H9 (cell line): ENCODE measurements at regions not wholly inside any gene's neighbourhood (a gene's known extent, or its start where the extent isn't known, plus 50 kb on each side); places are given as distances from the start of the nearest gene placed in this dataset.
A peak's percentile ranks its signal among the peaks of the same experiment; 100 is the strongest.

Experiments used
- DNase-seq: peaks from one replicate; pipeline ENCODE4 v3.0.0-alpha.2; 2017
- H2AFZ ChIP-seq: one replicate; pipeline ENCODE4 v1.6.1; 2013; ENCODE audit warnings: mild to moderate bottlenecking, low read length, control low read depth, moderate library complexity
- H2AK5ac ChIP-seq: 2 replicates; pipeline ENCODE4 v1.6.1; 2013; ENCODE audit warnings: low read length, control low read depth, mixed read lengths; ENCODE audit not compliant: insufficient read length
- H2BK120ac ChIP-seq: one replicate; pipeline ENCODE4 v1.6.1; 2013; ENCODE audit warnings: low read depth, mild to moderate bottlenecking, low read length, control low read depth, inconsistent platforms; ENCODE audit not compliant: poor library complexity, severe bottlenecking
- H2BK12ac ChIP-seq: 2 replicates; pipeline ENCODE4 v1.6.1; 2013; ENCODE audit warnings: low read length, control low read depth, mixed read lengths, low read depth; ENCODE audit not compliant: insufficient read length
- H2BK15ac ChIP-seq: 2 replicates; pipeline ENCODE4 v1.6.1; 2013; ENCODE audit warnings: low read depth, low read length, control low read depth
- H2BK20ac ChIP-seq: one replicate; pipeline ENCODE4 v1.6.1; 2013; ENCODE audit warnings: low read depth, mild to moderate bottlenecking, low read length, control low read depth, inconsistent platforms; ENCODE audit not compliant: poor library complexity, severe bottlenecking
- H2BK5ac ChIP-seq: 2 replicates; pipeline ENCODE4 v1.6.1; 2013; ENCODE audit warnings: low read length, control low read depth, mixed read lengths; ENCODE audit not compliant: insufficient read length
- H3K14ac ChIP-seq: 2 replicates; pipeline ENCODE4 v1.6.1; 2013; ENCODE audit warnings: low read length, control low read depth; ENCODE audit not compliant: insufficient read depth
- H3K18ac ChIP-seq: 2 replicates; pipeline ENCODE4 v1.6.1; 2013; ENCODE audit warnings: low read depth, mild to moderate bottlenecking, mixed read lengths, low read length, control low read depth; ENCODE audit not compliant: insufficient read length
- H3K23ac ChIP-seq: 2 replicates; pipeline ENCODE4 v1.6.1; 2013; ENCODE audit warnings: low read length, control low read depth, mixed read lengths, low read depth; ENCODE audit not compliant: insufficient read length
- H3K23me2 ChIP-seq: 2 replicates; pipeline ENCODE4 v1.6.1; 2013; ENCODE audit warnings: low read depth, mild to moderate bottlenecking, mixed read lengths, low read length, control low read depth; ENCODE audit not compliant: insufficient read length, poor library complexity, severe bottlenecking
- H3K27ac ChIP-seq: 2 replicates; pipeline ENCODE4 v1.5.1; 2013; ENCODE audit warnings: low read length, control low read depth, mixed read lengths, low read depth; ENCODE audit not compliant: insufficient read length
- H3K27me3 ChIP-seq: 2 replicates; pipeline ENCODE4 v1.6.1; 2013; ENCODE audit warnings: low read length, control low read depth, inconsistent platforms; ENCODE audit not compliant: insufficient read depth
- H3K4ac ChIP-seq: 2 replicates; pipeline ENCODE4 v1.6.1; 2013; ENCODE audit warnings: low read depth, mild to moderate bottlenecking, control low read depth, inconsistent platforms, low read length, moderate library complexity
- H3K4me1 ChIP-seq: 2 replicates; pipeline ENCODE4 v1.6.1; 2013; ENCODE audit warnings: low read length, control low read depth, inconsistent platforms; ENCODE audit not compliant: insufficient read depth
- H3K4me2 ChIP-seq: 2 replicates; pipeline ENCODE4 v1.6.1; 2013; ENCODE audit warnings: low read length, control low read depth, mixed read lengths; ENCODE audit not compliant: insufficient read length, insufficient read depth
- H3K56ac ChIP-seq: 2 replicates; pipeline ENCODE4 v1.6.1; 2013; ENCODE audit warnings: low read depth, mild to moderate bottlenecking, mixed read lengths, low read length, control low read depth; ENCODE audit not compliant: insufficient read length
- H3K79me1 ChIP-seq: 2 replicates; pipeline ENCODE4 v1.6.1; 2013; ENCODE audit warnings: low read depth, mild to moderate bottlenecking, moderate library complexity, low read length, control low read depth, inconsistent platforms; ENCODE audit not compliant: insufficient read depth, poor library complexity, severe bottlenecking
- H3K79me2 ChIP-seq: 2 replicates; pipeline ENCODE4 v1.6.1; 2013; ENCODE audit warnings: low read length, control low read depth, inconsistent platforms; ENCODE audit not compliant: insufficient read depth
- H3K9ac ChIP-seq: 2 replicates; pipeline ENCODE4 v1.6.1; 2013; ENCODE audit warnings: low read length, control low read depth, mixed read lengths; ENCODE audit not compliant: insufficient read length; ENCODE audit errors: extremely low read depth
- H3K9me3 ChIP-seq: one replicate; pipeline ENCODE4 v1.6.1; 2013; ENCODE audit warnings: low read depth, low read length, inconsistent platforms; ENCODE audit not compliant: control insufficient read depth
- H3T11ph ChIP-seq: one replicate; pipeline ENCODE4 v1.6.1; 2013; ENCODE audit warnings: mild to moderate bottlenecking, low read length, control low read depth, inconsistent platforms
- H4K20me1 ChIP-seq: one replicate; pipeline ENCODE4 v1.6.1; 2013; ENCODE audit not compliant: control insufficient read depth, insufficient read length, insufficient read depth
- H4K5ac ChIP-seq: 2 replicates; pipeline ENCODE4 v1.6.1; 2013; ENCODE audit warnings: low read depth, mild to moderate bottlenecking, mixed read lengths, low read length, control low read depth; ENCODE audit not compliant: insufficient read length
- H4K8ac ChIP-seq: replicated peaks from 2 replicates; pipeline ENCODE4 v1.6.1; 2013; ENCODE audit warnings: low read length, control low read depth, mixed read lengths, low read depth; ENCODE audit not compliant: insufficient read length
- H4K91ac ChIP-seq: 2 replicates; pipeline ENCODE4 v1.6.1; 2013; ENCODE audit warnings: low read depth, mild to moderate bottlenecking, moderate library complexity, mixed read lengths, low read length, control low read depth; ENCODE audit not compliant: insufficient read length
- H3K27ac Mint-ChIP-seq, 3 experiments: 2 replicates in 2 of 3; 3 replicates in 1 of 3; pipeline ENCODE4 v1.8.0; 2020 to 2021; ENCODE audit warnings: mixed read lengths in 3 of 3, mild to moderate bottlenecking in 1 of 3, moderate library complexity in 1 of 3
- H3K27me3 Mint-ChIP-seq: 2 replicates; pipeline ENCODE4 v1.8.0; 2021; ENCODE audit warnings: low read depth, mild to moderate bottlenecking, moderate library complexity, mixed read lengths
- H3K36me3 Mint-ChIP-seq, 3 experiments: 2 replicates in 2 of 3; 3 replicates in 1 of 3; pipeline ENCODE4 v1.8.0; 2020 to 2021; ENCODE audit warnings: low read depth in 3 of 3, mixed read lengths in 3 of 3; ENCODE audit not compliant: insufficient read depth in 1 of 3
- H3K4me1 Mint-ChIP-seq, 2 experiments: 2 replicates each; pipeline ENCODE4 v1.8.0; 2020; ENCODE audit warnings: mixed read lengths in 2 of 2
- H3K4me3 Mint-ChIP-seq, 2 experiments: 2 replicates in 1 of 2; 3 replicates in 1 of 2; pipeline ENCODE4 v1.8.0; 2020 to 2021; ENCODE audit warnings: mild to moderate bottlenecking in 2 of 2, mixed read lengths in 2 of 2, moderate library complexity in 1 of 2
- H3K9me3 Mint-ChIP-seq, 2 experiments: 2 replicates in 1 of 2; 3 replicates in 1 of 2; pipeline ENCODE4 v1.8.0; 2020; ENCODE audit warnings: mild to moderate bottlenecking in 2 of 2, mixed read lengths in 2 of 2, moderate library complexity in 1 of 2
- WGBS: extraction: QIAGEN DNeasy Blood & Tissue Kit; methylation state at CpG from one replicate; pipeline ENCODE4 v1.1.7; 2013; ENCODE audit warnings: missing lambda C conversion rate, low lambda C conversion rate, mixed read lengths; ENCODE audit not compliant: insufficient read length; ENCODE audit errors: extremely low coverage; 5-methylcytosine and 5-hydroxymethylcytosine counted together
- TF ChIP-seq, protein P1 (sequence below): fragments of 200-600 bp; sonication (generic); conservative IDR thresholded peaks from 3 replicates; pipeline ENCODE4 v1.8.0; 2021; ENCODE audit warnings: antibody characterized with exemption, mild to moderate bottlenecking

DNA sequence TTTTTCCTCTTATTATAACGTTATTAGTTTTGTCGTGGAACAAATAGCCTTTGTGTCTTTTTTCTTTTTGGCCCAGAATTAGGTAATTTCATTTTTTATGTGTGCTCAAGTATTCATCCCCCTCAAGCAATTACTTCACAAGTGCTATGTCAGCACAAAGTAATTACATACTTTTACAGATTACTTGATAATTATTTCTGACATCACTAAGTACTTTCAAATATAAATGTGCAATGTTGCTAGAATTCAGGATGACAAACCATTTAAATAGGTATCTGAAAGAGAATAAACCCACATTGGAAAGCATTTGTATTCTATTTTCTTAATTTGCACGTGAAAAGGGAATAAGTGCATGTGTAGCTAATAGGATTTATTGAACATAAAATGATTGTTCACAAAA, 238.2 kb downstream of the CDH7 start:
- no peak overlapping the region for H2BK120ac ChIP-seq
- Mint-ChIP-seq H3K36me3 (no peaks in the 10 kb centered on the region; a peak in 1 of 7 replicates), H3K9me3 (no peaks in the 10 kb centered on the region), H3K27me3 (no peaks in the 10 kb centered on the region), H3K4me1 (peaks cover 9% of the 10 kb centered on the region in 2 experiments), H3K4me3 (no peak overlapping the region), H3K27ac (peak overlapping the region; percentile 10 to 81 (median 30); a peak in 2 of 7 replicates)
- H4K5ac ChIP-seq: no peak overlapping the region
- no peak overlapping the region for H3K27ac ChIP-seq
- H2BK12ac ChIP-seq: no peak overlapping the region
- H3K79me2 ChIP-seq: no peaks in the 10 kb centered on the region
- H3K56ac ChIP-seq: no peak overlapping the region
- H2AK5ac ChIP-seq: no peak overlapping the region
- H3K27me3 ChIP-seq: no peaks in the 10 kb centered on the region
- H2BK20ac ChIP-seq: no peak overlapping the region
- no peaks in the 10 kb centered on the region for H3K23me2 ChIP-seq
- H3K9me3 ChIP-seq: no peaks in the 10 kb centered on the region
- H3K18ac ChIP-seq: no peak overlapping the region
- H4K20me1 ChIP-seq: no peaks in the 10 kb centered on the region
- no peak overlapping the region for H2BK5ac ChIP-seq
- H4K91ac ChIP-seq: no peak overlapping the region
- H2AFZ ChIP-seq: no peak overlapping the region
- no peak for DNase-seq
- no peak overlapping the region for H3K14ac ChIP-seq
- no peak overlapping the region for H2BK15ac ChIP-seq
- no peak overlapping the region for H3T11ph ChIP-seq
- H3K4me1 ChIP-seq: no peaks in the 10 kb centered on the region
- no peak overlapping the region for H3K23ac ChIP-seq
- no peak overlapping the region for H4K8ac ChIP-seq
- H3K4ac ChIP-seq: no peak overlapping the region
- no peaks in the 10 kb centered on the region for H3K79me1 ChIP-seq
- no CpG with 5 or more reads among the region's 3 CpGs for WGBS
- TF ChIP-seq, protein P1, sequence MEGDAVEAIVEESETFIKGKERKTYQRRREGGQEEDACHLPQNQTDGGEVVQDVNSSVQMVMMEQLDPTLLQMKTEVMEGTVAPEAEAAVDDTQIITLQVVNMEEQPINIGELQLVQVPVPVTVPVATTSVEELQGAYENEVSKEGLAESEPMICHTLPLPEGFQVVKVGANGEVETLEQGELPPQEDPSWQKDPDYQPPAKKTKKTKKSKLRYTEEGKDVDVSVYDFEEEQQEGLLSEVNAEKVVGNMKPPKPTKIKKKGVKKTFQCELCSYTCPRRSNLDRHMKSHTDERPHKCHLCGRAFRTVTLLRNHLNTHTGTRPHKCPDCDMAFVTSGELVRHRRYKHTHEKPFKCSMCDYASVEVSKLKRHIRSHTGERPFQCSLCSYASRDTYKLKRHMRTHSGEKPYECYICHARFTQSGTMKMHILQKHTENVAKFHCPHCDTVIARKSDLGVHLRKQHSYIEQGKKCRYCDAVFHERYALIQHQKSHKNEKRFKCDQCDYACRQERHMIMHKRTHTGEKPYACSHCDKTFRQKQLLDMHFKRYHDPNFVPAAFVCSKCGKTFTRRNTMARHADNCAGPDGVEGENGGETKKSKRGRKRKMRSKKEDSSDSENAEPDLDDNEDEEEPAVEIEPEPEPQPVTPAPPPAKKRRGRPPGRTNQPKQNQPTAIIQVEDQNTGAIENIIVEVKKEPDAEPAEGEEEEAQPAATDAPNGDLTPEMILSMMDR: no peak
- no peak overlapping the region for H3K9ac ChIP-seq
- H3K4me2 ChIP-seq: no peak overlapping the region
